ENCODE measurements at regions not wholly inside any gene's neighbourhood (a gene's known extent, or its start where the extent isn't known, plus 50 kb on each side); places are given as distances from the start of the nearest gene placed in this dataset.

DNA sequence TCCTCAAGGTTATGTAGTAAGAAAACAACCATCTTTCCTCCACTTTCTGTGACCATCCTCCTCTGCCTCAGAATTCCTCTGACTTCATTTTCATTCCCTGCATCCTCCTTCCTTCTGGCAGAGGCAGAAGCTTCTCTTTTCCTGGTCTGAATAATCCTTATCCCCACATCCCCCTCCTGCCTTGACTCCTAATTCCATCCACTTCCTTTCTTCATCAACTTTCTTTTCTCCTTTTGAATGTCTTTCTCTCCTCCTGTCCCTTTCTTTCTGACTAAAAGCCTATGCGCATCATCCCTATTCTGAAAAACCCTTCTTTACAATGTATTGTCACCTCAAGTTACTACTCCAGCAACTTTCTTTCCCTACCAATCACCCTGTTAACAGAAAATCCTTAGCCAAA, 79.0 kb downstream of the CDO1 start (continued):
- TF ChIP-seq, protein P1, sequence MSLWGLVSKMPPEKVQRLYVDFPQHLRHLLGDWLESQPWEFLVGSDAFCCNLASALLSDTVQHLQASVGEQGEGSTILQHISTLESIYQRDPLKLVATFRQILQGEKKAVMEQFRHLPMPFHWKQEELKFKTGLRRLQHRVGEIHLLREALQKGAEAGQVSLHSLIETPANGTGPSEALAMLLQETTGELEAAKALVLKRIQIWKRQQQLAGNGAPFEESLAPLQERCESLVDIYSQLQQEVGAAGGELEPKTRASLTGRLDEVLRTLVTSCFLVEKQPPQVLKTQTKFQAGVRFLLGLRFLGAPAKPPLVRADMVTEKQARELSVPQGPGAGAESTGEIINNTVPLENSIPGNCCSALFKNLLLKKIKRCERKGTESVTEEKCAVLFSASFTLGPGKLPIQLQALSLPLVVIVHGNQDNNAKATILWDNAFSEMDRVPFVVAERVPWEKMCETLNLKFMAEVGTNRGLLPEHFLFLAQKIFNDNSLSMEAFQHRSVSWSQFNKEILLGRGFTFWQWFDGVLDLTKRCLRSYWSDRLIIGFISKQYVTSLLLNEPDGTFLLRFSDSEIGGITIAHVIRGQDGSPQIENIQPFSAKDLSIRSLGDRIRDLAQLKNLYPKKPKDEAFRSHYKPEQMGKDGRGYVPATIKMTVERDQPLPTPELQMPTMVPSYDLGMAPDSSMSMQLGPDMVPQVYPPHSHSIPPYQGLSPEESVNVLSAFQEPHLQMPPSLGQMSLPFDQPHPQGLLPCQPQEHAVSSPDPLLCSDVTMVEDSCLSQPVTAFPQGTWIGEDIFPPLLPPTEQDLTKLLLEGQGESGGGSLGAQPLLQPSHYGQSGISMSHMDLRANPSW (CRISPR knock-in tag; IDR thresholded peaks at IDR 0.05; ENCODE audit: borderline replicate concordance), result no peak

DNA sequence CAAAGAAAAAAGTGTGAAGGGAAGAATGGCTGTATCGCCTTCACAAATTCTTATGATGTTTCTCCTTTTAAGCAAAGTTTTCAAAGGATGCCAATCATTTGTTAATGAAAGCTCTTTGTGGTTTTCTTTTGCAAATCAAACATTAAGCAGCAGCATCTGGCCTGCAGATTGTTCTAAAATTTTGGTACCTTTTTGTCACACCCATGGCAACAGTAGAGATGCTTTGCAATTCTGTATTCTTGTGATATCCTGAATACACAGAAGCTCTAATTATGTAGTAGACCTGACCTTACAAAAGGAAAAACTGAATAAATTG, 79.8 kb downstream of the CDO1 start:
- no peak for ATAC-seq
- WGBS (ENCODE audit: low lambda C conversion rate), result 100% methylated on average over 1 of the region's 1 CpG
- Histone ChIP-seq H3K27ac (ENCODE audit: extremely low read length, insufficient read depth, low read length) (no peak overlapping the region), H3K27me3 (ENCODE audit: control insufficient read depth in 1 of 2, insufficient read depth in 2 of 2, low read length in 2 of 2) (no peaks in the 10 kb centered on the region), H3K4me2 (ENCODE audit: low read depth, low read length) (no peak overlapping the region), H3K9ac (ENCODE audit: insufficient read depth, low read depth, low read length) (no peak overlapping the region), H2AFZ (ENCODE audit: low read length) (no peak overlapping the region), H4K20me1 (ENCODE audit: insufficient read depth, low read length) (no peaks in the 10 kb centered on the region), H3K4me3 (replicated peaks in 1 of 3; ENCODE audit: insufficient read depth in 1 of 3, low read depth in 2 of 3, low read length in 3 of 3) (no peak overlapping the region), H3K9me3 (ENCODE audit: low read length) (no peaks in the 10 kb centered on the region), H3K4me1 (ENCODE audit: insufficient read depth, low read length) (peaks cover 29% of the 10 kb centered on the region), H3K79me2 (ENCODE audit: insufficient read depth, low read length) (no peaks in the 10 kb centered on the region), H3K36me3 (replicated peaks in 1 of 2; ENCODE audit: control insufficient read depth in 1 of 2, insufficient read depth in 2 of 2, low read length in 2 of 2) (no peaks in the 10 kb centered on the region)
- FAIRE-seq, result no peak
- ChIA-PET CTCF (ENCODE audit: low intra/inter-chr PET ratio, low total read pairs) (no interaction called here), POLR2A (no interaction called here)
- intact Hi-C loops (cut with micrococcal nuclease; ENCODE audit: unreplicated experiment) (no loop called here), in situ Hi-C loops (cut with HindIII; ENCODE audit: extremely low pct_ligation_motif_present, low pct_unique_long_range_greater_than_20kb) (no loop called here)
- DNase-seq (ENCODE audit: low spot score), result no peak
- BruUV-seq (replicated peaks), result no TSS peak
- TF ChIP-seq EEA1 (CRISPR knock-in tag; IDR thresholded peaks at IDR 0.05; ENCODE audit: borderline replicate concordance), result no peak
- no peak for TF ChIP-seq GTF2F1 (IDR thresholded peaks at IDR 0.05; ENCODE audit: low read length)
- no peak for TF ChIP-seq ZC3H4 (CRISPR knock-in tag; IDR thresholded peaks at IDR 0.05; ENCODE audit: borderline replicate concordance)
- TF ChIP-seq, protein P2, sequence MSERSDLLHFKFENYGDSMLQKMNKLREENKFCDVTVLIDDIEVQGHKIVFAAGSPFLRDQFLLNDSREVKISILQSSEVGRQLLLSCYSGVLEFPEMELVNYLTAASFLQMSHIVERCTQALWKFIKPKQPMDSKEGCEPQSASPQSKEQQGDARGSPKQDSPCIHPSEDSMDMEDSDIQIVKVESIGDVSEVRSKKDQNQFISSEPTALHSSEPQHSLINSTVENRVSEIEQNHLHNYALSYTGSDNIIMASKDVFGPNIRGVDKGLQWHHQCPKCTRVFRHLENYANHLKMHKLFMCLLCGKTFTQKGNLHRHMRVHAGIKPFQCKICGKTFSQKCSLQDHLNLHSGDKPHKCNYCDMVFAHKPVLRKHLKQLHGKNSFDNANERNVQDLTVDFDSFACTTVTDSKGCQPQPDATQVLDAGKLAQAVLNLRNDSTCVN (CRISPR knock-in tag; IDR thresholded peaks at IDR 0.05; ENCODE audit: borderline replicate concordance), result no peak
- TF ChIP-seq ZKSCAN5 (CRISPR knock-in tag; IDR thresholded peaks at IDR 0.05), result no peak
- TF ChIP-seq, protein P3, sequence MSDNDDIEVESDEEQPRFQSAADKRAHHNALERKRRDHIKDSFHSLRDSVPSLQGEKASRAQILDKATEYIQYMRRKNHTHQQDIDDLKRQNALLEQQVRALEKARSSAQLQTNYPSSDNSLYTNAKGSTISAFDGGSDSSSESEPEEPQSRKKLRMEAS (IDR thresholded peaks at IDR 0.05), result no peak
- TF ChIP-seq SMARCE1 (IDR thresholded peaks at IDR 0.05; ENCODE audit: borderline replicate concordance), result no peak
- TF ChIP-seq, protein P4, sequence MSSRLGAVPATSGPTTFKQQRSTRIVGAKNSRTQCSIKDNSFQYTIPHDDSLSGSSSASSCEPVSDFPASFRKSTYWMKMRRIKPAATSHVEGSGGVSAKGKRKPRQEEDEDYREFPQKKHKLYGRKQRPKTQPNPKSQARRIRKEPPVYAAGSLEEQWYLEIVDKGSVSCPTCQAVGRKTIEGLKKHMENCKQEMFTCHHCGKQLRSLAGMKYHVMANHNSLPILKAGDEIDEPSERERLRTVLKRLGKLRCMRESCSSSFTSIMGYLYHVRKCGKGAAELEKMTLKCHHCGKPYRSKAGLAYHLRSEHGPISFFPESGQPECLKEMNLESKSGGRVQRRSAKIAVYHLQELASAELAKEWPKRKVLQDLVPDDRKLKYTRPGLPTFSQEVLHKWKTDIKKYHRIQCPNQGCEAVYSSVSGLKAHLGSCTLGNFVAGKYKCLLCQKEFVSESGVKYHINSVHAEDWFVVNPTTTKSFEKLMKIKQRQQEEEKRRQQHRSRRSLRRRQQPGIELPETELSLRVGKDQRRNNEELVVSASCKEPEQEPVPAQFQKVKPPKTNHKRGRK (CRISPR knock-in tag; IDR thresholded peaks at IDR 0.05), result no peak
- TF ChIP-seq NBN (conservative IDR thresholded peaks at IDR 0.05), result no peak
- no peak for TF ChIP-seq ZNF737 (CRISPR knock-in tag; IDR thresholded peaks at IDR 0.05; ENCODE audit: borderline replicate concordance)
- TF ChIP-seq, protein P5, sequence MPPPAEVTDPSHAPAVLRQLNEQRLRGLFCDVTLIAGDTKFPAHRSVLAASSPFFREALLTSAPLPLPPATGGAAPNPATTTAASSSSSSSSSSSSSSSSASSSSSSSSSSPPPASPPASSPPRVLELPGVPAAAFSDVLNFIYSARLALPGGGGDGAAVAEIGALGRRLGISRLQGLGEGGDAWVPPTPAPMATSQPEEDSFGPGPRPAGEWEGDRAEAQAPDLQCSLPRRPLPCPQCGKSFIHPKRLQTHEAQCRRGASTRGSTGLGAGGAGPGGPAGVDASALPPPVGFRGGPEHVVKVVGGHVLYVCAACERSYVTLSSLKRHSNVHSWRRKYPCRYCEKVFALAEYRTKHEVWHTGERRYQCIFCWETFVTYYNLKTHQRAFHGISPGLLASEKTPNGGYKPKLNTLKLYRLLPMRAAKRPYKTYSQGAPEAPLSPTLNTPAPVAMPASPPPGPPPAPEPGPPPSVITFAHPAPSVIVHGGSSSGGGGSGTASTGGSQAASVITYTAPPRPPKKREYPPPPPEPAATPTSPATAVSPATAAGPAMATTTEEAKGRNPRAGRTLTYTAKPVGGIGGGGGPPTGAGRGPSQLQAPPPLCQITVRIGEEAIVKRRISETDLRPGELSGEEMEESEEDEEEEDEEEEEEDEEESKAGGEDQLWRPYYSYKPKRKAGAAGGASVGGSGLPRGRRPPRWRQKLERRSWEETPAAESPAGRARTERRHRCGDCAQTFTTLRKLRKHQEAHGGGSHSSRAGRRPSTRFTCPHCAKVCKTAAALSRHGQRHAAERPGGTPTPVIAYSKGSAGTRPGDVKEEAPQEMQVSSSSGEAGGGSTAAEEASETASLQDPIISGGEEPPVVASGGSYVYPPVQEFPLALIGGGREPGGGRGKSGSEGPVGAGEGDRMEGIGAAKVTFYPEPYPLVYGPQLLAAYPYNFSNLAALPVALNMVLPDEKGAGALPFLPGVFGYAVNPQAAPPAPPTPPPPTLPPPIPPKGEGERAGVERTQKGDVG (CRISPR knock-in tag; IDR thresholded peaks at IDR 0.05; ENCODE audit: borderline replicate concordance), result no peak
- TF ChIP-seq TCF7L2 (IDR thresholded peaks at IDR 0.05; ENCODE audit: low read depth, low read length), result no peak
- no peak for TF ChIP-seq RCOR2 (CRISPR knock-in tag; IDR thresholded peaks at IDR 0.05)

Data from HepG2 (cell line).